Esophagus muscularis mucosa (tissue), 4 donors: ENCODE measurements at regions not wholly inside any gene's neighbourhood (a gene's known extent, or its start where the extent isn't known, plus 50 kb on each side); places are given as distances from the start of the nearest gene placed in this dataset.

ENCODE experiments used
- DNase-seq: peaks from one replicate; pipeline ENCODE4 v3.0.0-alpha.2; 2017; ENCODE audit errors: extremely low spot score
- H3K27ac ChIP-seq, 4 donors: fragments of 200-600 bp; sonication (generic); replicated peaks in 1 of 4; 1 replicate in 3 of 4; 2 replicates in 1 of 4; pipeline ENCODE4 v1.5.1; 2016 to 2019; ENCODE audit warnings: mild to moderate bottlenecking in 1 of 4
- H3K27me3 ChIP-seq, 4 donors: fragments of 200-600 bp; sonication (generic); one replicate each; pipeline versions ENCODE4 v1.5.1 to v1.6.0; 2016 to 2019
- H3K36me3 ChIP-seq, 4 donors: fragments of 200-600 bp; sonication (generic); one replicate each; pipeline ENCODE4 v1.5.1; 2016 to 2019
- H3K4me1 ChIP-seq, 4 donors: fragments of 200-600 bp; sonication (generic); one replicate each; pipeline ENCODE4 v1.5.1; 2016 to 2019
- H3K4me3 ChIP-seq, 4 donors: fragments of 200-600 bp; sonication (generic); 1 replicate in 2 of 4; 2 replicates in 2 of 4; pipeline ENCODE4 v1.5.1; 2016 to 2019; ENCODE audit warnings: mild to moderate bottlenecking in 4 of 4, moderate library complexity in 1 of 4
- H3K9me3 ChIP-seq, 4 donors: fragments of 200-600 bp; sonication (generic); 1 replicate in 3 of 4; 2 replicates in 1 of 4; pipeline ENCODE4 v1.5.1; 2016 to 2019
- CTCF ChIP-seq, 3 experiments: fragments of 200-600 bp in 2 of 3; fragments of 450-650 bp in 1 of 3; sonication (generic) in 2 of 3; IDR thresholded peaks; one replicate each; pipeline ENCODE4 v1.5.1; 2017 to 2019; ENCODE audit warnings: antibody characterized with exemption in 3 of 3, mild to moderate bottlenecking in 2 of 3, moderate library complexity in 1 of 3
- EP300 ChIP-seq: sonication (generic); formaldehyde crosslinking; IDR thresholded peaks from one replicate; pipeline ENCODE4 v1.6.1; 2017; ENCODE audit warnings: antibody characterized with exemption
- POLR2A ChIP-seq: fragments of 450-650 bp; IDR thresholded peaks from one replicate; pipeline ENCODE4 v1.6.1; 2017; ENCODE audit warnings: antibody characterized with exemption, moderate library complexity, mild to moderate bottlenecking, low read depth
- POLR2AphosphoS5 ChIP-seq, 2 donors: sonication (generic); formaldehyde crosslinking; IDR thresholded peaks; one replicate each; pipeline ENCODE4 v1.6.1; 2017; ENCODE audit warnings: antibody characterized with exemption in 2 of 2
- WGBS: methylation state at CpG from one replicate; pipeline ENCODE4 v1.1.5; 2018; 5-methylcytosine and 5-hydroxymethylcytosine counted together
- intact Hi-C: fragments of 100-400 bp; cut with DNase I; formaldehyde crosslinking; loops from one replicate; pipeline ENCODE4 v1.15.1; 2023

- Histone ChIP-seq H3K27ac (no peak overlapping the region), H3K27me3 (peaks cover 0 to 65% (median 0%) of the 10 kb centered on the region in 4 donors), H3K9me3 (peaks cover 0 to 13% (median 3%) of the 10 kb centered on the region in 4 donors), H3K4me3 (no peak overlapping the region), H3K4me1 (no peaks in the 10 kb centered on the region), H3K36me3 (no peaks in the 10 kb centered on the region)
- 77% methylated on average over 5 of the region's 5 CpGs for WGBS
- no peak for TF ChIP-seq POLR2A
- TF ChIP-seq CTCF (IDR thresholded peaks at IDR 0.05) = no peak
- no peak for TF ChIP-seq POLR2AphosphoS5 (IDR thresholded peaks at IDR 0.05)
- TF ChIP-seq EP300 = no peak
- intact Hi-C loops = no loop called here
- peak; percentile 85 for DNase-seq
These were observed 377.1 kb downstream of the NPHP4 start for GRCh38 chr1:5615076-5615475.

DNA sequence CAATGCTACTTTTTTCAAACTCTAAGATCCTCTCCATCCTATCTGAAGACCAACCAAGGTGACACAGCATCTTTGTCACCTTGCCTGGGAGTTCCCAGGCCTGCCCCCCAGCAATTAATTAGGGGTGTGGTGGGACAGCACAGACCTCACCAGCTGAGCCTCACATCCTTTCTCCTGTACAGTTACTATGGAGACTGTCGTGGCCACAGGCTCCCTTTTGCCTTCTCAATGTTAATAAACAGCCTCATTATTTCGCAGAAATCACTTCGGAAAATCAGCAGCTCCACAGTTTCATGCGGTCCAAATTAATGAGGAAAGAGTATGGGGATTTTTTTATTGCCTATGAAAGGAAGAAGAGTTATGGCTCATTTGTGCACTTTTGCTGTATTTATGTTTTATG lies 378.3 kb downstream of the NPHP4 start:
- Histone ChIP-seq H3K9me3 (peaks cover 0 to 13% (median 3%) of the 10 kb centered on the region in 4 donors), H3K27ac (no peak overlapping the region), H3K4me1 (no peaks in the 10 kb centered on the region), H3K36me3 (no peaks in the 10 kb centered on the region), H3K27me3 (peaks cover 0 to 64% (median 0%) of the 10 kb centered on the region in 4 donors), H3K4me3 (no peak overlapping the region)
- intact Hi-C loops = no loop called here
- 73% methylated on average over 4 of the region's 4 CpGs for WGBS
- no peak for TF ChIP-seq CTCF (IDR thresholded peaks at IDR 0.05)
- no peak for TF ChIP-seq EP300
- no peak for TF ChIP-seq POLR2A
- no peak for TF ChIP-seq POLR2AphosphoS5 (IDR thresholded peaks at IDR 0.05)
- DNase-seq = peak; percentile 29

DNA sequence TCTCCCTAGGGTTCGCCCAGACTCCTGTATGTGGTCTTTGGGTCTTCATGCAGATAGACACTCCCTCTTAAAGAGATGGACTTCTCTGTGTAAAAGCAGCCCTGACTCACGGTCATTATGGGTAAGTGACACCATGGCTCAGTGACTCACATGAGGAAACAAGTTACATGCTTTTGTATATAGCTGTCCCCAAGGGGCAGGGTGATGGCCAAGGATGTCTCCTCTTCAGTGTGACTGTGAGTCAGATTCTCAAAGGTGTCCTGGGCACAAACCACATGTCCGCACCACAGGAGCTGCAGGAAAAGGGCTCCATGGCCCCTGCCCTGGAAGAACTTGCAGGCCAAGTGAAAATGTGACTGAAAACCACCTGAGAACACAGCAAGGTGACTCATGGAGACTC lies 380.4 kb downstream of the NPHP4 start:
- peaks cover 0 to 19% (median 3%) of the 10 kb centered on the region in 4 donors for H3K9me3 ChIP-seq
- 90% methylated on average over 3 of the region's 3 CpGs for WGBS
- H3K4me3 ChIP-seq = no peak overlapping the region
- intact Hi-C loops = no loop called here
- TF ChIP-seq EP300 (no peak), CTCF (IDR thresholded peaks at IDR 0.05) (no peak), POLR2AphosphoS5 (IDR thresholded peaks at IDR 0.05) (no peak), POLR2A (no peak)
- DNase-seq = peak; percentile 91
- H3K27me3 ChIP-seq = peaks cover 0 to 55% (median 0%) of the 10 kb centered on the region in 4 donors
- no peak overlapping the region for H3K27ac ChIP-seq
- no peaks in the 10 kb centered on the region for H3K36me3 ChIP-seq
- no peaks in the 10 kb centered on the region for H3K4me1 ChIP-seq

DNA sequence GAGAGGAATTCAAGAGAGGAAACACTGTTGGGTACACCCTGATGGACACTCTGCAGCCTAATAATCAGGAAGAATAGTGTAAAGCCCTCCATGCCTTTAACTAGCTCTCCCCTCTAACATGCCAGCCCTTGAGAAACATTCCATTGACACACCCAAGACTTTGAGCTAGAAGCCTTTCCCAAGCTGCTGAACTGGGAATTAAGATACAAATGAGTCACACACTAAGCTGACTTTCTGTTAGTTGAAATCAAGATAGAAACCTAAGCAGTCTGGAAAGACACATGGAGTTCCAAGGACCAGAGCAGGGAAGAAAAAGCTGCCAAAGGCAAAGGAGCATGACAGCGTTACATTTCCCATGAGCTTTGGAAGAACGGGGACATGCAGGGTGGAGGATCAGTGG lies 380.8 kb downstream of the NPHP4 start:
- Histone ChIP-seq H3K27ac (no peak overlapping the region), H3K36me3 (no peaks in the 10 kb centered on the region), H3K9me3 (peaks cover 0 to 19% (median 3%) of the 10 kb centered on the region in 4 donors), H3K4me1 (no peaks in the 10 kb centered on the region), H3K4me3 (no peak overlapping the region), H3K27me3 (peaks cover 0 to 51% (median 0%) of the 10 kb centered on the region in 4 donors)
- TF ChIP-seq CTCF (IDR thresholded peaks at IDR 0.05) (no peak), EP300 (no peak), POLR2AphosphoS5 (IDR thresholded peaks at IDR 0.05) (no peak), POLR2A (no peak)
- DNase-seq = no peak
- WGBS = 81% methylated on average over 2 of the region's 2 CpGs
- intact Hi-C loops = no loop called here

DNA sequence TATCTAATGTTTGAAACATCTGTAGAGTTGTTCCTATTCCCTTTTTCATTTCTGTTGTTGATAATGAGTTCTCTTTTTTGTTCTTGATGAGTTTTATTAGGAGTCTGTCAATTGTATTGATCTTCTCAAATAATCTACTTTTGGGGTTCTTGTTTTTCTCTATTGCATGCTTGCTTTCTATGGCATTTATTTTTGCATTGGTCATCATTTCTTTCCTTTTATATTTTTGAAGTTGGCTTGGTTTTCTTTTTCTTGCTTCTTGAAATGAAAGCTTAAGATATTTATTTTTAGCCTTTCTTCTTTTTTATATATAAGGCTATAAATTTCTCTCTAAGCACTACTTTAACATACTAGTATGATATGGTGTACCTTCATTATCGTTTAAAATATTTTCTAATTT lies 381.8 kb downstream of the NPHP4 start:
- WGBS = 84% methylated on average over 1 of the region's 1 CpG
- no peak overlapping the region for H3K4me3 ChIP-seq
- no peak for DNase-seq
- no peaks in the 10 kb centered on the region for H3K36me3 ChIP-seq
- intact Hi-C loops = no loop called here
- H3K9me3 ChIP-seq = peaks cover 0 to 19% (median 3%) of the 10 kb centered on the region in 4 donors
- TF ChIP-seq POLR2AphosphoS5 (IDR thresholded peaks at IDR 0.05) (no peak), CTCF (IDR thresholded peaks at IDR 0.05) (no peak), POLR2A (no peak), EP300 (no peak)
- no peaks in the 10 kb centered on the region for H3K4me1 ChIP-seq
- no peak overlapping the region for H3K27ac ChIP-seq
- H3K27me3 ChIP-seq = peaks cover 0 to 45% (median 0%) of the 10 kb centered on the region in 4 donors
